C4-2B (cell line): ENCODE measurements at regions not wholly inside any gene's neighbourhood (a gene's known extent, or its start where the extent isn't known, plus 50 kb on each side); places are given as distances from the start of the nearest gene placed in this dataset.

Experiments
- ZFX ChIP-seq: fragments of 450-650 bp; IDR thresholded peaks from 2 replicates; pipeline ENCODE4 v1.6.1; 2017
- TF ChIP-seq, protein P1 (sequence below): fragments of 450-650 bp; conservative IDR thresholded peaks from 2 replicates; pipeline ENCODE4 v1.5.1; 2017; ENCODE audit warnings: mild to moderate bottlenecking

DNA sequence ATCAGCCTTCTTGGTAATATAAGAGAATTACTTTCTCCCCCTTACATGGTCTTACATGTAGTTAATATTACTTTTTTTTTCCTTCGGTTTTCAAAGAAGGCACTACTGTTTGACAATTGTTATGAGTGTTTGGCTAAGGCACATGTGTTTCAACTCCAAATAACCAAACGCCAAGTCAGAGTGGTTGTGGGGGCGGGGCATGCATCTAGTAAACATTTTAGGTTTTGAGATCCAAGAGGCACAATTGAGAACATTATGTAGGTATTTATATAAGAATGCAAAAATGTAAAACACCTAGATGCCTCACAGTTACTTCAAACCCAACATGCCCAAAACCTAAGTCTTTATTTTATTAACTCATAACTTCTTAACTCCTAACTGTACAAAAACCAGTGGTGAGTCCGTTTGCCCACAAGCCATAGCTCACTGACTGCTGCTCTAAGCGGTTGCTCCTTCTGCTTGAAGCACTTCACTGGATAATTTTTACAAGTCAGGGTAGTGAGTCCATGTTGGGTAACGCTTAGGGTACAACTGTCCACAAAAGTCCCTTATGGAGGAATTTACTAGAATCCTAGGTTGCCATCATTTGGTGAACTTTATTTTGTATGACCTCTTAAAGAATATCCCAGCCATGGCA lies 189.9 kb downstream of the HUNK start:
- TF ChIP-seq, protein P1, sequence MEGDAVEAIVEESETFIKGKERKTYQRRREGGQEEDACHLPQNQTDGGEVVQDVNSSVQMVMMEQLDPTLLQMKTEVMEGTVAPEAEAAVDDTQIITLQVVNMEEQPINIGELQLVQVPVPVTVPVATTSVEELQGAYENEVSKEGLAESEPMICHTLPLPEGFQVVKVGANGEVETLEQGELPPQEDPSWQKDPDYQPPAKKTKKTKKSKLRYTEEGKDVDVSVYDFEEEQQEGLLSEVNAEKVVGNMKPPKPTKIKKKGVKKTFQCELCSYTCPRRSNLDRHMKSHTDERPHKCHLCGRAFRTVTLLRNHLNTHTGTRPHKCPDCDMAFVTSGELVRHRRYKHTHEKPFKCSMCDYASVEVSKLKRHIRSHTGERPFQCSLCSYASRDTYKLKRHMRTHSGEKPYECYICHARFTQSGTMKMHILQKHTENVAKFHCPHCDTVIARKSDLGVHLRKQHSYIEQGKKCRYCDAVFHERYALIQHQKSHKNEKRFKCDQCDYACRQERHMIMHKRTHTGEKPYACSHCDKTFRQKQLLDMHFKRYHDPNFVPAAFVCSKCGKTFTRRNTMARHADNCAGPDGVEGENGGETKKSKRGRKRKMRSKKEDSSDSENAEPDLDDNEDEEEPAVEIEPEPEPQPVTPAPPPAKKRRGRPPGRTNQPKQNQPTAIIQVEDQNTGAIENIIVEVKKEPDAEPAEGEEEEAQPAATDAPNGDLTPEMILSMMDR, result no peak
- no peak for TF ChIP-seq ZFX
